ENCODE measurements at regions not wholly inside any gene's neighbourhood (a gene's known extent, or its start where the extent isn't known, plus 50 kb on each side); places are given as distances from the start of the nearest gene placed in this dataset.
"Not testable (repeated sequence)": the region's sequence is repeated elsewhere in the genome, so short reads cannot be mapped to it uniquely, and the experiment has no call there.

GRCh38 chr2:192414794-192415193, 220.1 kb upstream of the TMEFF2 start:
- no peak overlapping the region for H3K4me3 ChIP-seq
- no peaks in the 10 kb centered on the region for H3K4me1 ChIP-seq
- H3K27me3 ChIP-seq: no peaks in the 10 kb centered on the region
- peaks cover 0 to 11% (median 0%) of the 10 kb centered on the region in 3 donors for H3K9me3 ChIP-seq
- TF ChIP-seq CTCF (IDR thresholded peaks at IDR 0.05): no peak
- H3K27ac ChIP-seq: no peak overlapping the region
- DNase-seq: no peak
- intact Hi-C loops (cut with DNase I; ENCODE audit: low total_unique reads): no loop called here
- H3K36me3 ChIP-seq: no peaks in the 10 kb centered on the region

GRCh38 chr2:192413812-192414681, 219.3 kb upstream of the TMEFF2 start:
- Histone ChIP-seq H3K4me1 (no peaks in the 10 kb centered on the region), H3K4me3 (no peak overlapping the region), H3K27me3 (no peaks in the 10 kb centered on the region), H3K36me3 (no peaks in the 10 kb centered on the region), H3K9me3 (peaks cover 0 to 11% (median 0%) of the 10 kb centered on the region in 3 donors), H3K27ac (no peak overlapping the region)
- TF ChIP-seq CTCF (IDR thresholded peaks at IDR 0.05): no peak
- no peak for DNase-seq
- intact Hi-C loops (cut with DNase I; ENCODE audit: low total_unique reads): no loop called here

GRCh38 chr2:192412866-192413265, 218.1 kb upstream of the TMEFF2 start:
- H3K9me3 ChIP-seq: peaks cover 0 to 11% (median 0%) of the 10 kb centered on the region in 3 donors
- H3K27ac ChIP-seq; H3K4me1 ChIP-seq; H3K36me3 ChIP-seq; intact Hi-C loops (cut with DNase I; ENCODE audit: low total_unique reads); H3K4me3 ChIP-seq; DNase-seq; H3K27me3 ChIP-seq: not testable (repeated sequence)

- peaks cover 0 to 11% (median 0%) of the 10 kb centered on the region in 3 donors for H3K9me3 ChIP-seq
- TF ChIP-seq CTCF (IDR thresholded peaks at IDR 0.05): no peak
- intact Hi-C loops (cut with DNase I; ENCODE audit: low total_unique reads): no loop called here
- H3K36me3 ChIP-seq: no peaks in the 10 kb centered on the region
- H3K27ac ChIP-seq: no peak overlapping the region
- H3K4me3 ChIP-seq: no peak overlapping the region
- H3K27me3 ChIP-seq: no peaks in the 10 kb centered on the region
- no peaks in the 10 kb centered on the region for H3K4me1 ChIP-seq
- no peak for DNase-seq
Observed at GRCh38 chr2:192412394-192412793, 217.7 kb upstream of the TMEFF2 start.

GRCh38 chr2:192411755-192412154, 217.0 kb upstream of the TMEFF2 start:
- no peak for DNase-seq
- H3K4me1 ChIP-seq: no peaks in the 10 kb centered on the region
- H3K36me3 ChIP-seq: no peaks in the 10 kb centered on the region
- H3K4me3 ChIP-seq: no peak overlapping the region
- no peak for TF ChIP-seq CTCF (IDR thresholded peaks at IDR 0.05)
- H3K9me3 ChIP-seq: peaks cover 0 to 11% (median 0%) of the 10 kb centered on the region in 3 donors
- no peaks in the 10 kb centered on the region for H3K27me3 ChIP-seq
- intact Hi-C loops (cut with DNase I; ENCODE audit: low total_unique reads): no loop called here
- H3K27ac ChIP-seq: no peak overlapping the region

- Histone ChIP-seq H3K9me3 (peaks cover 0 to 11% (median 0%) of the 10 kb centered on the region in 3 donors), H3K4me1 (no peaks in the 10 kb centered on the region), H3K4me3 (no peak overlapping the region), H3K27ac (no peak overlapping the region), H3K27me3 (no peaks in the 10 kb centered on the region), H3K36me3 (no peaks in the 10 kb centered on the region)
- no peak for TF ChIP-seq CTCF (IDR thresholded peaks at IDR 0.05)
- no peak for DNase-seq
- intact Hi-C loops (cut with DNase I; ENCODE audit: low total_unique reads): no loop called here
Observed at GRCh38 chr2:192410319-192410718, 215.6 kb upstream of the TMEFF2 start.

All from tibial artery (tissue), 4 donors.